Neutrophil (primary cell): ENCODE measurements at regions not wholly inside any gene's neighbourhood (a gene's known extent, or its start where the extent isn't known, plus 50 kb on each side); places are given as distances from the start of the nearest gene placed in this dataset.
"Not testable (repeated sequence)": the region's sequence is repeated elsewhere in the genome, so short reads cannot be mapped to it uniquely, and the experiment has no call there.

Experiments
- H3K27ac ChIP-seq: fragments of 200-600 bp; sonication (generic); 2 replicates; pipeline ENCODE4 v1.5.1; 2016; ENCODE audit warnings: mild to moderate bottlenecking, moderate library complexity
- H3K27me3 ChIP-seq: fragments of 200-600 bp; sonication (generic); 2 replicates; pipeline ENCODE4 v1.6.0; 2016; ENCODE audit warnings: mild to moderate bottlenecking
- H3K36me3 ChIP-seq: fragments of 200-600 bp; sonication (generic); 2 replicates; pipeline ENCODE4 v1.5.1; 2017
- H3K4me1 ChIP-seq, 2 experiments: fragments of 200-600 bp in 1 of 2; sonication (generic) in 1 of 2; 1 replicate in 1 of 2; 2 replicates in 1 of 2; pipeline versions ENCODE4 v1.5.1 to v1.6.1; 2013 to 2016; ENCODE audit warnings: low read depth in 1 of 2, low read length in 1 of 2, mild to moderate bottlenecking in 1 of 2, moderate library complexity in 1 of 2; ENCODE audit not compliant: control insufficient read depth in 1 of 2, insufficient read depth in 1 of 2
- H3K4me3 ChIP-seq, 2 experiments: fragments of 200-600 bp in 1 of 2; sonication (generic) in 1 of 2; 1 replicate in 1 of 2; 2 replicates in 1 of 2; pipeline ENCODE4 v1.5.1; 2013 to 2016; ENCODE audit warnings: low read depth in 1 of 2, low read length in 1 of 2, mild to moderate bottlenecking in 1 of 2, moderate library complexity in 1 of 2
- H3K9me3 ChIP-seq: fragments of 200-600 bp; sonication (generic); 2 replicates; pipeline ENCODE4 v1.5.1; 2016
- TF ChIP-seq, protein P1 (sequence below): fragments of 200-600 bp; sonication (generic); IDR thresholded peaks from 2 replicates; pipeline ENCODE4 v1.5.1; 2016; ENCODE audit warnings: antibody characterized with exemption

DNA sequence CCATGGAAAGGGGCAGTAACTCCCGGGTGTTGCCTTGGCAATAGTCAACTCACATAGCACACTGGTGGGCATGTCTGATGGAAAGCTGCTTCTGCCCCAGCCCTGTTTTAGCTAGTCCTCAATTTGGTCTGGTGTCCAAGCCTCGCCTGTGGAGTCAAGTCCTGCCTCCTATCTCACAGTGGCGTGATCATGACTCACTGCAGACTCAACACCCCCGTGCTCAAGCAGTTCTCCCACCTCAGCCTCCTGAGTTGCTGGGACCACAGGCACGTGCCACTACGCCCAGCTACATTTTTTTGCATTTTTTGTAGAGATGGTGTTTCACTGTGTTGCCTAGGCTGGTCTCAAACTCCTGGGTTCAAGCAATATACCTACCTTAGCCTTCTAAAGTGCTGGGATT, 218.9 kb upstream of the FRG2C start:
- not testable (repeated sequence) for H3K36me3 ChIP-seq, H3K4me3 ChIP-seq, H3K27me3 ChIP-seq, H3K27ac ChIP-seq, H3K9me3 ChIP-seq, H3K4me1 ChIP-seq

DNA sequence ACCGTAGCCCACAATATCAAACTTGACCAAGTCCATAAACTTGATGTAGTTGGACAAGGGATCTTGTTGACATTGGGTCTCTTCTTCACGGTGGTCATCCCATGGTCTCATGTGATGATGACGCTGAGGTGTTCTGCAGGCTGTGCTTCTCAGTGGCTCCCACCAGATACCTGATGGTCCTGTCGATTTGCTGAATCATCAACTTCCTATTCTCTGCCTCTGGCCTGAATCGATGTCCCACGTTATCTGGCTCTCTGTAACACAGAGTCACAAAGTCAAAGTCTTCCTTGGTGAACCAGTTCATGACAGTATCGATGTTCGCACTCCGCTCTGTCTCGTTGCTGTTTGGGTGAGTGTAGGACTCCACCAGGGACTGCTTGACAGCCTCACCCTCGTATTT, 217.2 kb upstream of the FRG2C start:
- not testable (repeated sequence) for H3K4me1 ChIP-seq, H3K9me3 ChIP-seq, H3K36me3 ChIP-seq

DNA sequence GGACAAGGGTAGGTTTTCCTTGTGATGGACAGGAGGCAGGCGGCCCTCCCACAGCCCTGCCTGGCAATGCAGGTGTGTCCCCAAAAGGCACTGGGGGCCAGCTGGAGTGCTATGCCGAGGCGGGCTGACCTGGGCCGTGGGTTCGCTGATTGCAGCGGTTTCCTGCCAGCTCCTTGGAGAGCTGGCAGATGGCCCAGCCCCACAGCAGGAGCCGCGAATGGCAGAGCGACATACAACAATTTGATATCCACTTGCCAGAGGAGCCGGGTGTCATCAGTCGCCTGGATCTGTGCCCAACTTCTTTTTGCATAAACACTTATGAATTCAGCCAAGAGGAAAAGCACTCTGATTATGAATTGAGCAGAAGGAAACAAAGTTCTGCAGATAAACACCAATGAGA, 210.8 kb upstream of the FRG2C start:
- H3K36me3 ChIP-seq, H3K4me1 ChIP-seq, H3K4me3 ChIP-seq, H3K27ac ChIP-seq, H3K27me3 ChIP-seq, H3K9me3 ChIP-seq: not testable (repeated sequence)

More for the DNA sequence above, 217.2 kb upstream of the FRG2C start:
- H3K4me3 ChIP-seq, H3K27ac ChIP-seq, H3K27me3 ChIP-seq: not testable (repeated sequence)

DNA sequence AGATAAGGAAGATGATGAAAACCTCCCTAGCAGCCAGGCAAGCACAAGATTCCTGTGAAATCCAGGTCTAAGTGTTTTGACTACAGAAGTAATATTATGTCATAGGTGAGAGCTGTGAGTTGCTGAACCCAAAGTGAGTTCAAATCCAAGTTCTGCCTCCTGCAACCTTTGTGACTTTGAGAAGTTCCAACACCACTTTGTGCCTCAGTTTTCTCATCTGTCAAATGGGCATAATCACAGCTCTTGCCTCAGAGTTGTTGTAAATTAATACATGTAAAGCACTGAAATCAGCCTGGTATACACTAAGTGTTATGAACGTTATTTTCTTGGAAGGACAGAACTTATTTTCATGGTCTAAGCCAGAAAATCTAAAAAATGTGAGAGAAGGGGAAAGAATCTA, 210.3 kb upstream of the FRG2C start:
- not testable (repeated sequence) for H3K4me1 ChIP-seq, H3K9me3 ChIP-seq, H3K27ac ChIP-seq, H3K36me3 ChIP-seq, H3K27me3 ChIP-seq, H3K4me3 ChIP-seq

DNA sequence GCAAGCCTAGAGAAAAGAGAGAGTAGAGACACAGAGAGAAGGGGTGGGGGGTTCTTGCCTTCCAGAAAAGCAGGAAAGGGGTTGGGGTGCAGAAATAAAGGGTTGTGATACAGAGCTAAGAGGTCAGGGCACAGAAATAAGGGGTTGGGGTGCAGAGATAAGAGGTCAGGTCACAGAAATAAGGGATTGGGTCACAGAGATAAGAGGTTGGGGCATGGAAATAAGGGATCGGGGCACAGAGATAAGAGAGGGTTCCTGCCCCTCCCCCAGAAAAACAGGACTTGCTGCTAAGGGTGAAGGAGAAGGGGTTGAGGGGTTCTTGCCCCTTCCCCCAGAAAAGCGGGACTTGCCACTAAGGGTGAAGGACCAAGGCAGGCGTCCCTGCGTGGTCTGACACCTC, 189.6 kb upstream of the FRG2C start:
- H3K4me3 ChIP-seq, H3K27ac ChIP-seq, H3K27me3 ChIP-seq, H3K4me1 ChIP-seq, H3K36me3 ChIP-seq, H3K9me3 ChIP-seq: not testable (repeated sequence)

DNA sequence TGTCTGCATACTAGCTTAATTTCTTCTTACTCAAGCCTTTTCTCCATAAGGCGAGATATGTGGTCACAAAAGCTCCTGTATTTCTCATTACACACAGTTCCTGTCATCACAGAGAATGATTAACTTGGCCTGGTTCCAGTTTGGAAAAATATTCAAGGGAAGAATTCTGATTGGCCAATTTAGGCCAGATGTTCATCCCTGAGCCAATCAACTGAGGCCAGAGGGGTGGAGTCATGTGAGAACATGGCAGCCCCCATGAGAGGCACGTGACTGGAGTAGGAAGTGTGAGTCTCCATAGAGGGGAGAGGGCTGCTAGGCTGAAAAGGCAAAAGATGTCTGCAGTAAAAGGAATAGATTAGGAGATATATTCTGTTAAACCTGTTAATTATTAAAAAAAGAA, 167.5 kb upstream of the FRG2C start:
- not testable (repeated sequence) for H3K4me3 ChIP-seq, H3K4me1 ChIP-seq, H3K36me3 ChIP-seq, H3K9me3 ChIP-seq, H3K27ac ChIP-seq, H3K27me3 ChIP-seq

DNA sequence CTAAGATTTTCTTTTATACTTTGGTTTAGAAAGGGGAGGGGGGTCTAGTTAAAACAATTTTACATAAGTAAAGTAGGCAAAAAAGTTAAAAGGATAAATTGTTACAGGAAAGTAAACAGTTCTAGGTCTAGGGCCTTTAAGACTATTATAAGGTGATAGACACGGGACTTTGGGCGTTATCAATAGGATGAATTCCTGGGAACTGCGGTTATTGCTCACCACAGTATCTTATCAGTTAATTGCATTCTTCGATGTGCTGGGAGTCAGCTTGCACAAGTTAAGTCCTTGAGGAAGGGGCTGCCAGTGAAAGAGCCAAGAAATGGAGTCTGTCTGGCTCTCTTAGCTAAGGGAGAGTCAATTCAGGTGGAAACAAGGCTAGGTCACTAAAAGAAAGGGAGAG, 163.8 kb upstream of the FRG2C start:
- H3K9me3 ChIP-seq, H3K4me1 ChIP-seq, H3K36me3 ChIP-seq, H3K27ac ChIP-seq, H3K4me3 ChIP-seq, H3K27me3 ChIP-seq: not testable (repeated sequence)

DNA sequence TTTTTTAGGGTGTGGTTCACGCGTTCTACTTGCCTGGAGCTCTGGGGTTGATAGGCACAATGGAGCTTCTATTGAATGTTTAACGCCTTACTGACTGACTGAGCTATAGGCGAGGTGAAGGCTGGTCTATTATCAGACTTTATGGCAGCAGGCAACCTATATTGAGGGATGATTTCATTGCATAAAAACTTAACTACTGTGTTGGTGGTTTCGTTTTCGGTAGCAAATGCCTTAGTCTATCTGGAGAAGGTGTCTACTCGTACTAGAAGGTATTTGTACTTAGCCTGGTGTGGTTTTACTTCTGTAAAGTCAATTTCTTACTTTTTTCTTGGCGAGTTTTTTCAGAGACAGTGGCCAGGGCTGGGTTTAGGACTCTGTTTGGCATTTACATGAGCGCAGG, 162.0 kb upstream of the FRG2C start:
- H3K36me3 ChIP-seq, H3K4me1 ChIP-seq: not testable (repeated sequence)

DNA sequence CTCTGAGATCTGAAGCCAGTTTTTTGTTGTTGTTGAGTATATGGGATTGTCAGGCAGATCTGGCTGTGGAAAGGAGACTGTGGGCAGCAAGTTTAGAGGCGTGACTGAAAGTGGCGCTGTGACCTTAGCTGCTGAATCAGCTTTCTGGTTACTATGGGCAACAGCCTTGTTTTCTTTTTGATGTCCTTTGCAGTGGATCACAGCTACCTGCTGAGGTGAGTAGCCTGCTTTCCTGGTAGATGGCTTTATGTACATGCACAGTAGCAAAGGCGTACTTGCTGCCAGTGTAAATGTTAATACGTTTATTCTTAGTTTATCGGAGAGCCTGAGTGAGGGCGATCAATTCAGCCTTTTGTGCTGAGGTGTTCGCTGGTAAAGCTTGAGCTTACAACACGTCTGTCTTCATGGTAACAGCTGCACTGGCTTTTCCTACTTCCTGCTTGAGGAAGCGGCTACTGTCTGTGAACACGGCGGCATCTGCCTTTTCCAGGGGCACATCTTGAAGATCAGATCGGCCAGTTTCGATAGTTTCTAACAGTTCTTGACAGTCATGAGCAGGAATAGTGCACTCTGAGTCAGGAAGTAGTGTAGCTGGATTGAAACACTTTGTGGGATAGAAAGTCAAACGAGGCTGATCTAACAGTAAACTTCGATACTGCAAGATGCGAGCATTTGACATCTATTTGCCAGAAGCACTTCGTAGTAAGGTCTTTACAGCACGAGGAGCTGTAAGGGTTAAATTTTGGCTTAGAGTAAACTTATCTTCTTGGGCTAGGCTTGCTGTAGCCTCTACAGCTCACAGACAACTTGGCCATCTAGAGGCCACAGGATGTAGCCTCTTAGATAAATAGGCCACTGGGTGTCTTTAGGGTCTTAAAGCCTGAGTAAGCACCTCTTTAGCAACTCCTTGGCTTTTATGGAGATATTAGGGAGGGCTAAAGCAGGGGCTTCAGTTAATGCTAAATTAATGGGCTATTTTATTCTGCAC, 161.1 kb upstream of the FRG2C start:
- not testable (repeated sequence) for H3K4me3 ChIP-seq, H3K27ac ChIP-seq, H3K9me3 ChIP-seq, H3K36me3 ChIP-seq, H3K4me1 ChIP-seq, H3K27me3 ChIP-seq

More for the DNA sequence above, 162.0 kb upstream of the FRG2C start:
- H3K9me3 ChIP-seq, H3K27ac ChIP-seq, H3K4me3 ChIP-seq, H3K27me3 ChIP-seq: not testable (repeated sequence)

DNA sequence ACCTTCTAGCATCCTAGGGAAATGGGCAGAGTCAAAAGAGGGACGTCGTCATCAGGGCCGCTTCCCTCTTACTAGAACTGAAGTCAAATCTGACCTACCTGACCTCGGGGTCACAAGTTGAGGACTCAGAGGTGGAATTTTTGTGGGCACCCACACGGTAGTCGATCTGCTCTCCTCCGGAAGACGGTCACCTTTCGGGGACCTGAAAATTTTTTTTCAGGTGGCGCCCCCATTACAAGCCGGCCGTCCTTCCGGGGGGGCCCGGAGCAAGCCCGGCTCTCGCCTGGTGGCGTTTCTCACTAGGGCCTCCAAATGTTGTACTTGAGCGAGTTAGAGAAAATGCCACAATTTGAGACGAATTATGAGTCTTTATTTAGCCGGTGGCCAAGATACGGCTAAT, 157.5 kb upstream of the FRG2C start:
- Histone ChIP-seq H3K4me1 (no peaks in the 10 kb centered on the region), H3K27me3 (no peaks in the 10 kb centered on the region), H3K36me3 (no peaks in the 10 kb centered on the region), H3K9me3 (no peaks in the 10 kb centered on the region), H3K27ac (no peak overlapping the region), H3K4me3 (no peak overlapping the region)
- TF ChIP-seq, protein P1, sequence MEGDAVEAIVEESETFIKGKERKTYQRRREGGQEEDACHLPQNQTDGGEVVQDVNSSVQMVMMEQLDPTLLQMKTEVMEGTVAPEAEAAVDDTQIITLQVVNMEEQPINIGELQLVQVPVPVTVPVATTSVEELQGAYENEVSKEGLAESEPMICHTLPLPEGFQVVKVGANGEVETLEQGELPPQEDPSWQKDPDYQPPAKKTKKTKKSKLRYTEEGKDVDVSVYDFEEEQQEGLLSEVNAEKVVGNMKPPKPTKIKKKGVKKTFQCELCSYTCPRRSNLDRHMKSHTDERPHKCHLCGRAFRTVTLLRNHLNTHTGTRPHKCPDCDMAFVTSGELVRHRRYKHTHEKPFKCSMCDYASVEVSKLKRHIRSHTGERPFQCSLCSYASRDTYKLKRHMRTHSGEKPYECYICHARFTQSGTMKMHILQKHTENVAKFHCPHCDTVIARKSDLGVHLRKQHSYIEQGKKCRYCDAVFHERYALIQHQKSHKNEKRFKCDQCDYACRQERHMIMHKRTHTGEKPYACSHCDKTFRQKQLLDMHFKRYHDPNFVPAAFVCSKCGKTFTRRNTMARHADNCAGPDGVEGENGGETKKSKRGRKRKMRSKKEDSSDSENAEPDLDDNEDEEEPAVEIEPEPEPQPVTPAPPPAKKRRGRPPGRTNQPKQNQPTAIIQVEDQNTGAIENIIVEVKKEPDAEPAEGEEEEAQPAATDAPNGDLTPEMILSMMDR = no peak

DNA sequence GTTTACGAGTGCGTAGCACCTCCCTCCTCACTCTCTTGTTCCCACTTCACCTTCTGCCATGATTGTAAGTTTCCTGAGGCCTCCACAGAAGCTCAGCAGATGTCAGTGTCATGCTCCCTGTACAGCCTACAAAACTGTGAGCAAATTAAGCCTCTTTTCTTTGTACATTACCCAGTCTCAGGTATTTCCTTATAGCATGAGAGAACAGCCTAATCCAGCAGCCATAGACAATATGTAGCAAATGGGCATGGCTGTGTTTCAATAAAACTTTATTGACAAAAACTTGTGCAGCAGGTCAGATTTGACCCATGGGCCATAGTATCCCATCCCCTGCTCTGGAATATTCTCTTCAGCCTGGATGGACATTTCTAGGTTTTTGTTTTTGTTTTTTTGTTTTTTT, 156.2 kb upstream of the FRG2C start:
- H3K4me3 ChIP-seq, H3K27me3 ChIP-seq, H3K27ac ChIP-seq, H3K36me3 ChIP-seq, H3K4me1 ChIP-seq, H3K9me3 ChIP-seq: not testable (repeated sequence)

DNA sequence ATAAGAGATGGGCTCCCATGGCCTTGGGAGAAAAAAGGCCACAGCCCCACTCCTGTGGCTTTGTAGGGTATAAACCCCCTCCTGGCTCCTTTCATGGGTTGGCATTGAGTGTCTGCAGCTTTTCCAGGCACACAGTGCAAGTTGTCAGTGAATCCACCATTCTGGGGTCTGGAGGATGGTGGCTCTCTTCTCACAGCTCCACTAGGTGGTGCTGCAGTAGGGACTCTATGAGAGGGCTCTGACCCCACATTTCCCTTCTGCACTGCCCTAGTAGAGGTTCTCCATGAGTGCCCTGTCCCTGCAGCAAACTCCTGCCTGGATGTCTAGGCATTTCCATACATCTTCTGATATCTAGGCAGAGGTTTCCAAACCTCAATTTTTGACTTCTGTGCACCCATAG, 136.5 kb upstream of the FRG2C start:
- H3K27ac ChIP-seq, H3K4me3 ChIP-seq, H3K36me3 ChIP-seq, H3K9me3 ChIP-seq, H3K4me1 ChIP-seq, H3K27me3 ChIP-seq: not testable (repeated sequence)

DNA sequence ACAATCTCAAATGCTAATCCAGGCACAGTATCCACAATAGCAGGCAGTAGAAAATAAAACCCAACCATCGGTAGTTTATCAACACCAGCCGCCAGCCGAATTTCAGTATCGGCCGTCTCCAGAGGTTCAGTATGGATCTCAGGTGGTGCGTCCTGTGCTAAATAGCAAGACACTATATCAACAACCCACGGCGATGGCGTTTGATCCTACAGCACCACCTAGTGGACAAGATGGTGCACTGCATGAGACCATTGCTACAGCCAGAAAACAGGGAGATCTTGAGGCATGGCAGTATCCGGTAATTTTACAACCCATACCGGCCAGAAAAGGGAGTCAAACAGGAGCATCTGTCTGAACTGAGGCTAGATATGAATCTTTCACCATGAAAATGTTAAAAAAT, 112.0 kb upstream of the FRG2C start:
- not testable (repeated sequence) for H3K9me3 ChIP-seq, H3K27me3 ChIP-seq, H3K27ac ChIP-seq, H3K36me3 ChIP-seq, H3K4me1 ChIP-seq, H3K4me3 ChIP-seq
